IMR-90 (cell line): ENCODE measurements at regions not wholly inside any gene's neighbourhood (a gene's known extent, or its start where the extent isn't known, plus 50 kb on each side); places are given as distances from the start of the nearest gene placed in this dataset.

Experiments
- ATAC-seq: fragments of 200-7000 bp; cut with Tn5 transposase; 2 replicates; pipeline ENCODE4 v1.9.1; 2020; ENCODE audit warnings: low read depth, mild to moderate bottlenecking, moderate library complexity
- BruUV-seq: library from RNA; stranded (reverse); fragments of 400-500 nt; replicated peaks from 2 replicates; lab custom pipeline; 2021; lab: Mats Ljungman, UMichigan
- CTCF ChIA-PET: fragments of 300-600 bp; formaldehyde crosslinking; extraction: SDS; loops from one replicate; lab custom pipeline; 2021; ENCODE audit warnings: antibody characterized with exemption; lab: Yijun Ruan, JAX
- POLR2A ChIA-PET: fragments of 300-600 bp; sonication (Branson Sonifier 250); formaldehyde crosslinking; loops from one replicate; lab custom pipeline; 2022; ENCODE audit warnings: antibody characterized with exemption; ENCODE audit not compliant: unreplicated experiment; lab: Charles Lee
- DNase-seq: peaks from one replicate; pipeline ENCODE4 v3.0.0; 2013
- H2AFZ ChIP-seq: replicated peaks from 2 replicates; pipeline ENCODE3; 2013; ENCODE audit warnings: low read length, mild to moderate bottlenecking; ENCODE audit not compliant: poor library complexity
- H2AK5ac ChIP-seq: 2 replicates; pipeline ENCODE4 v1.6.1; 2013; ENCODE audit warnings: low read depth, low read length, inconsistent platforms
- H2AK9ac ChIP-seq: replicated peaks from 2 replicates; pipeline ENCODE3; 2013; ENCODE audit warnings: mild to moderate bottlenecking, low read depth, low read length, moderate library complexity; ENCODE audit not compliant: poor library complexity
- H2BK120ac ChIP-seq: 2 replicates; pipeline ENCODE4 v1.6.1; 2013; ENCODE audit warnings: low read depth, low read length, inconsistent platforms
- H2BK15ac ChIP-seq: 3 replicates; pipeline ENCODE4 v1.6.1; 2013; ENCODE audit warnings: low read depth, low read length, inconsistent platforms
- H2BK20ac ChIP-seq: 2 replicates; pipeline ENCODE4 v1.6.1; 2013; ENCODE audit warnings: low read depth, mild to moderate bottlenecking, inconsistent platforms, low read length, moderate library complexity
- H2BK5ac ChIP-seq: 2 replicates; pipeline ENCODE4 v1.6.1; 2013; ENCODE audit warnings: mild to moderate bottlenecking, low read depth, low read length, inconsistent platforms; ENCODE audit not compliant: poor library complexity, severe bottlenecking
- H3K14ac ChIP-seq: replicated peaks from 2 replicates; pipeline ENCODE4 v1.6.1; 2013; ENCODE audit warnings: low read depth, low read length, inconsistent platforms
- H3K18ac ChIP-seq: 2 replicates; pipeline ENCODE4 v1.6.1; 2013; ENCODE audit warnings: low read depth, low read length, control low read depth
- H3K23ac ChIP-seq: 2 replicates; pipeline ENCODE4 v1.6.1; 2013; ENCODE audit warnings: low read depth, low read length, inconsistent platforms
- H3K27ac ChIP-seq: 2 replicates; pipeline ENCODE4 v1.5.1; 2013; ENCODE audit warnings: mild to moderate bottlenecking, control low read depth, low read length; ENCODE audit not compliant: insufficient read depth
- H3K27me3 ChIP-seq: 2 replicates; pipeline ENCODE4 v1.6.1; 2013; ENCODE audit warnings: low read length; ENCODE audit not compliant: control insufficient read depth, insufficient read depth
- H3K36me3 ChIP-seq: 2 replicates; pipeline ENCODE4 v1.6.1; 2013; ENCODE audit warnings: low read length, mixed read lengths; ENCODE audit not compliant: control insufficient read depth, insufficient read depth
- H3K4ac ChIP-seq: 2 replicates; pipeline ENCODE4 v1.6.1; 2013; ENCODE audit warnings: low read depth, low read length, inconsistent platforms
- H3K4me1 ChIP-seq: 2 replicates; pipeline ENCODE4 v1.6.1; 2013; ENCODE audit warnings: low read length, mixed read lengths; ENCODE audit not compliant: control insufficient read depth, insufficient read depth
- H3K4me2 ChIP-seq: 2 replicates; pipeline ENCODE4 v1.6.1; 2013; ENCODE audit warnings: low read depth, mild to moderate bottlenecking, control low read depth, low read length, moderate library complexity
- H3K4me3 ChIP-seq: 2 replicates; pipeline ENCODE4 v1.5.1; 2013; ENCODE audit warnings: low read depth, mild to moderate bottlenecking, control low read depth, low read length, moderate library complexity; ENCODE audit not compliant: insufficient read depth
- H3K56ac ChIP-seq: 2 replicates; pipeline ENCODE4 v1.6.1; 2013; ENCODE audit warnings: low read length, inconsistent platforms; ENCODE audit not compliant: insufficient read depth; ENCODE audit errors: extremely low read depth
- H3K79me1 ChIP-seq, 2 experiments: 2 replicates each; pipeline ENCODE4 v1.6.1; 2013; ENCODE audit warnings: low read length in 2 of 2, inconsistent platforms in 1 of 2, low read depth in 1 of 2
- H3K9ac ChIP-seq: 2 replicates; pipeline ENCODE4 v1.6.1; 2013; ENCODE audit warnings: low read depth, low read length, control low read depth
- H3K9me1 ChIP-seq: 2 replicates; pipeline ENCODE4 v1.6.1; 2013; ENCODE audit warnings: low read length, inconsistent platforms; ENCODE audit not compliant: insufficient read depth
- H3K9me3 ChIP-seq: 2 replicates; pipeline ENCODE4 v1.6.1; 2013; ENCODE audit warnings: low read length; ENCODE audit not compliant: control insufficient read depth, insufficient read depth
- H4K20me1 ChIP-seq: 2 replicates; pipeline ENCODE4 v1.6.1; 2013; ENCODE audit warnings: low read length, inconsistent platforms; ENCODE audit not compliant: insufficient read depth
- H4K5ac ChIP-seq: 2 replicates; pipeline ENCODE4 v1.6.1; 2013; ENCODE audit warnings: mild to moderate bottlenecking, low read depth, low read length, control low read depth
- H4K8ac ChIP-seq, 2 experiments: 2 replicates each; pipeline ENCODE4 v1.6.1; 2013; ENCODE audit warnings: low read depth in 2 of 2, low read length in 2 of 2, control low read depth in 1 of 2, inconsistent platforms in 1 of 2
- H4K91ac ChIP-seq: 2 replicates; pipeline ENCODE4 v1.6.1; 2013; ENCODE audit warnings: low read depth, low read length, inconsistent platforms; ENCODE audit not compliant: insufficient read depth
- BHLHE40 ChIP-seq: fragments of 150-350 bp; IDR thresholded peaks from 2 replicates; pipeline ENCODE4 v1.6.1; 2016; ENCODE audit warnings: mild to moderate bottlenecking, low read depth, low read length
- CEBPB ChIP-seq: IDR thresholded peaks from 2 replicates; pipeline ENCODE4 v1.6.1; 2012; ENCODE audit warnings: low read depth, low read length, improper control_type of control experiment
- CHD1 ChIP-seq: IDR thresholded peaks from 2 replicates; pipeline ENCODE4 v1.6.1; 2012; ENCODE audit warnings: low read depth, low read length, improper control_type of control experiment
- CTCF ChIP-seq: conservative IDR thresholded peaks from 2 replicates; pipeline ENCODE4 v1.5.1; 2012; ENCODE audit warnings: mild to moderate bottlenecking, low read depth, low read length, improper control_type of control experiment
- ELK1 ChIP-seq: fragments of 150-350 bp; IDR thresholded peaks from 2 replicates; pipeline ENCODE4 v1.6.1; 2016; ENCODE audit warnings: low read depth, mild to moderate bottlenecking, low read length, moderate library complexity, borderline replicate concordance
- FOS ChIP-seq: fragments of 150-350 bp; IDR thresholded peaks from 2 replicates; pipeline ENCODE4 v1.6.1; 2016; ENCODE audit warnings: low read depth, low read length
- MAFK ChIP-seq: IDR thresholded peaks from 2 replicates; pipeline ENCODE4 v1.6.1; 2012; ENCODE audit warnings: low read depth, low read length, improper control_type of control experiment
- MAZ ChIP-seq: IDR thresholded peaks from 2 replicates; pipeline ENCODE4 v1.6.1; 2012; ENCODE audit warnings: low read depth, mild to moderate bottlenecking, low read length, improper control_type of control experiment, moderate library complexity, borderline replicate concordance
- MXI1 ChIP-seq: IDR thresholded peaks from 2 replicates; pipeline ENCODE4 v1.6.1; 2012; ENCODE audit warnings: low read depth, mild to moderate bottlenecking, low read length, moderate library complexity, borderline replicate concordance
- NFE2L2 ChIP-seq: fragments of 150-350 bp; IDR thresholded peaks from 2 replicates; pipeline ENCODE4 v1.6.1; 2016; ENCODE audit warnings: low read depth, mild to moderate bottlenecking, low read length
- POLR2A ChIP-seq: IDR thresholded peaks from 2 replicates; pipeline ENCODE4 v1.6.1; 2012; ENCODE audit warnings: mild to moderate bottlenecking, low read depth, low read length
- RAD21 ChIP-seq: IDR thresholded peaks from 2 replicates; pipeline ENCODE4 v1.6.1; 2012; ENCODE audit warnings: low read length, improper control_type of control experiment
- RCOR1 ChIP-seq: IDR thresholded peaks from 2 replicates; pipeline ENCODE4 v1.6.1; 2012; ENCODE audit warnings: mild to moderate bottlenecking, low read length, improper control_type of control experiment; ENCODE audit not compliant: insufficient replicate concordance
- RFX5 ChIP-seq: IDR thresholded peaks from 2 replicates; pipeline ENCODE4 v1.8.0; 2012; ENCODE audit warnings: low read depth, mild to moderate bottlenecking, low read length, moderate library complexity
- SMC3 ChIP-seq: fragments of 150-350 bp; IDR thresholded peaks from 2 replicates; pipeline ENCODE4 v1.6.1; 2016; ENCODE audit warnings: low read depth, mild to moderate bottlenecking, antibody characterized with exemption, low read length, moderate library complexity
- USF2 ChIP-seq: fragments of 150-350 bp; IDR thresholded peaks from 2 replicates; pipeline ENCODE4 v1.6.1; 2017; ENCODE audit warnings: mild to moderate bottlenecking, antibody characterized with exemption, low read length, low read depth
- WGBS, 2 experiments: methylation state at CpG; one replicate each; pipeline versions ENCODE4 v1.1.5 to v1.1.7; 2013; ENCODE audit warnings: missing lambda C conversion rate in 2 of 2; ENCODE audit not compliant: insufficient read length in 1 of 2; ENCODE audit errors: extremely low coverage in 2 of 2; 5-methylcytosine and 5-hydroxymethylcytosine counted together
- dilution Hi-C: fragments of 300-500 bp; cut with HindIII; formaldehyde crosslinking; loops from one replicate; pipeline ENCODE4 v1.14.3; 2018; ENCODE audit warnings: low sequenced_read_pairs; ENCODE audit not compliant: unreplicated experiment
- in situ Hi-C: fragments of 300-500 bp; cut with MboI; formaldehyde crosslinking; loops from 3 replicates; pipeline ENCODE4 v1.14.3; 2019; ENCODE audit warnings: low sequenced_read_pairs, inconsistent platforms, mixed read lengths
- intact Hi-C: fragments of 100-400 bp; cut with micrococcal nuclease; formaldehyde crosslinking; loops from 2 replicates; pipeline ENCODE4 v1.10.0; 2022

GRCh38 chr5:56631719-56632118 lies 183.6 kb upstream of the MAP3K1 start:
- no CpG with 5 or more reads among the region's 2 CpGs for WGBS, 2 experiments
- no TSS peak for BruUV-seq
- Histone ChIP-seq H2BK120ac (no peak overlapping the region), H3K36me3 (no peaks in the 10 kb centered on the region), H3K9me1 (peaks cover 2% of the 10 kb centered on the region; the same call in 1 of the 2 replicates), H3K4ac (no peak overlapping the region), H2BK15ac (no peak overlapping the region), H4K5ac (no peak overlapping the region), H2BK5ac (no peak overlapping the region), H2AK5ac (no peak overlapping the region), H3K27me3 (no peaks in the 10 kb centered on the region), H3K9ac (no peak overlapping the region), H3K4me1 (peaks cover 5% of the 10 kb centered on the region; the same call in 1 of the 2 replicates), H4K20me1 (no peaks in the 10 kb centered on the region), H3K18ac (no peak overlapping the region; the same call in 1 of the 2 replicates), H4K8ac (no peak overlapping the region), H3K4me3 (no peak overlapping the region), H3K4me2 (no peak overlapping the region), H2AFZ (no peak overlapping the region), H3K79me1 (no peaks in the 10 kb centered on the region), H3K56ac (no peak overlapping the region), H4K91ac (no peak overlapping the region), H3K9me3 (no peaks in the 10 kb centered on the region; the same call in 1 of the 2 replicates), H3K14ac (no peak overlapping the region), H3K23ac (no peak overlapping the region), H2BK20ac (no peak overlapping the region), H2AK9ac (no peak overlapping the region), H3K27ac (no peak overlapping the region)
- in situ Hi-C loops, result no loop called here
- DNase-seq, result no peak
- intact Hi-C loops, result no loop called here
- ChIA-PET POLR2A (no interaction called here), CTCF (no interaction called here)
- TF ChIP-seq ELK1, result no peak
- no peak for TF ChIP-seq MAFK
- no peak for TF ChIP-seq FOS
- no peak for TF ChIP-seq CTCF
- no peak for TF ChIP-seq POLR2A
- TF ChIP-seq USF2, result no peak
- no peak for TF ChIP-seq RFX5
- no peak for TF ChIP-seq MXI1
- TF ChIP-seq RCOR1, result no peak
- TF ChIP-seq CHD1, result no peak
- TF ChIP-seq RAD21, result no peak
- no peak for TF ChIP-seq CEBPB
- no peak for TF ChIP-seq MAZ
- TF ChIP-seq SMC3, result no peak
- TF ChIP-seq BHLHE40, result no peak
- TF ChIP-seq NFE2L2, result no peak
- dilution Hi-C loops, result no loop called here
- no peak for ATAC-seq
